ENCODE measurements at regions not wholly inside any gene's neighbourhood (a gene's known extent, or its start where the extent isn't known, plus 50 kb on each side); places are given as distances from the start of the nearest gene placed in this dataset.

GRCh38 chr1:96030312-96030711 lies 691.3 kb upstream of the PTBP2 start:
- TF ChIP-seq ZSCAN30 (tag by site-specific recombination; IDR thresholded peaks at IDR 0.05) (no peak), ZNF221 (tag by site-specific recombination; IDR thresholded peaks at IDR 0.05; ENCODE audit: borderline replicate concordance) (no peak), ZNF571 (tag by site-specific recombination; IDR thresholded peaks at IDR 0.05) (no peak), ZNF654 (tag by site-specific recombination; IDR thresholded peaks at IDR 0.05; ENCODE audit: low read depth) (no peak), SP2 (tag by site-specific recombination; IDR thresholded peaks at IDR 0.05) (no peak)
- CTCF ChIA-PET = no interaction called here
- Histone ChIP-seq H3K4me3 (ENCODE audit: low read depth, low read length) (no peak overlapping the region), H3K36me3 (ENCODE audit: control insufficient read depth in 2 of 2, insufficient read depth in 1 of 2, low read length in 2 of 2) (no peaks in the 10 kb centered on the region), H3K9me3 (ENCODE audit: control insufficient read depth, insufficient read depth, low read depth, low read length) (no peaks in the 10 kb centered on the region), H3K27ac (ENCODE audit: extremely low read depth, low read depth, low read length) (no peak overlapping the region), H3K4me1 (ENCODE audit: control insufficient read depth, insufficient read depth, low read length) (no peaks in the 10 kb centered on the region)
- POLR2A ChIA-PET = no interaction called here

- H3K9me3 ChIP-seq (ENCODE audit: control insufficient read depth, insufficient read depth, low read depth, low read length) = no peaks in the 10 kb centered on the region
- H3K4me3 ChIP-seq (ENCODE audit: low read depth, low read length) = no peak overlapping the region
- no peaks in the 10 kb centered on the region for H3K36me3 ChIP-seq (ENCODE audit: control insufficient read depth in 2 of 2, insufficient read depth in 1 of 2, low read length in 2 of 2)
- TF ChIP-seq ZNF2 (tag by site-specific recombination; IDR thresholded peaks at IDR 0.05) = no peak
- no peak for TF ChIP-seq KLF9 (tag by site-specific recombination; IDR thresholded peaks at IDR 0.05; ENCODE audit: low read depth)
- no peak for TF ChIP-seq ZNF623 (tag by site-specific recombination; IDR thresholded peaks at IDR 0.05)
- no peak for TF ChIP-seq KLF8 (tag by site-specific recombination; IDR thresholded peaks at IDR 0.05)
- TF ChIP-seq GLIS1 (tag by site-specific recombination; IDR thresholded peaks at IDR 0.05) = no peak
- no peak for TF ChIP-seq ZFHX2 (tag by site-specific recombination; conservative IDR thresholded peaks at IDR 0.05)
- TF ChIP-seq, protein P1, sequence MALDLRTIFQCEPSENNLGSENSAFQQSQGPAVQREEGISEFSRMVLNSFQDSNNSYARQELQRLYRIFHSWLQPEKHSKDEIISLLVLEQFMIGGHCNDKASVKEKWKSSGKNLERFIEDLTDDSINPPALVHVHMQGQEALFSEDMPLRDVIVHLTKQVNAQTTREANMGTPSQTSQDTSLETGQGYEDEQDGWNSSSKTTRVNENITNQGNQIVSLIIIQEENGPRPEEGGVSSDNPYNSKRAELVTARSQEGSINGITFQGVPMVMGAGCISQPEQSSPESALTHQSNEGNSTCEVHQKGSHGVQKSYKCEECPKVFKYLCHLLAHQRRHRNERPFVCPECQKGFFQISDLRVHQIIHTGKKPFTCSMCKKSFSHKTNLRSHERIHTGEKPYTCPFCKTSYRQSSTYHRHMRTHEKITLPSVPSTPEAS (tag by site-specific recombination; IDR thresholded peaks at IDR 0.05) = no peak
- TF ChIP-seq ZNF513 (tag by site-specific recombination; IDR thresholded peaks at IDR 0.05) = no peak
- TF ChIP-seq ZXDB (tag by site-specific recombination; IDR thresholded peaks at IDR 0.05) = no peak
- TF ChIP-seq ZNF335 (tag by site-specific recombination; conservative IDR thresholded peaks at IDR 0.05) = no peak
- H3K4me1 ChIP-seq (ENCODE audit: control insufficient read depth, insufficient read depth, low read length) = no peaks in the 10 kb centered on the region
- POLR2A ChIA-PET = no interaction called here
- CTCF ChIA-PET = no interaction called here
- H3K27ac ChIP-seq (ENCODE audit: extremely low read depth, low read depth, low read length) = no peak overlapping the region
Measured at GRCh38 chr1:96034006-96034405, 687.6 kb upstream of the PTBP2 start.

DNA sequence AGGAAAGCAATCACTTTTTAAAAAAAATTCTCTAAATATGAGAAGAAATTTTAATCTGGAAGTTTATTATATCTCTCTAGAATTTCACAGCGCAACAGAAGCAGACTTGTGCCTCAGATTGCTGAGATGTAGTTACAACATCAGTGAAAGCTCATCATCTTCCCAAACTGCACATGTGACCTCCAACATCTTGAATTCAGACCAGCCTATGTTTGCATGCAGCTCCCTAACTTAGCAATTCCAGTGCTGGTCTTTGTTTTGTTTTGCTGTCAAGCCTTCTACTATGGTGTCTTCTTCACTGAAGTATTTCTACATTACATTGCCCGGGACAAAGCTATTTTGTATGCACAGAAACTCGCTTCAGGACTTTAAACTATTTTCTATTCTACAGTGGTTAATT lies 684.8 kb upstream of the PTBP2 start:
- Histone ChIP-seq H3K4me3 (ENCODE audit: low read depth, low read length) (no peak overlapping the region), H3K9me3 (ENCODE audit: control insufficient read depth, insufficient read depth, low read depth, low read length) (no peaks in the 10 kb centered on the region), H3K4me1 (ENCODE audit: control insufficient read depth, insufficient read depth, low read length) (no peaks in the 10 kb centered on the region), H3K36me3 (ENCODE audit: control insufficient read depth in 2 of 2, insufficient read depth in 1 of 2, low read length in 2 of 2) (no peaks in the 10 kb centered on the region), H3K27ac (ENCODE audit: extremely low read depth, low read depth, low read length) (no peak overlapping the region)
- ChIA-PET CTCF (no interaction called here), POLR2A (no interaction called here)
- no peak for TF ChIP-seq ZNF645 (tag by site-specific recombination; IDR thresholded peaks at IDR 0.05)
- TF ChIP-seq ZSCAN30 (tag by site-specific recombination; IDR thresholded peaks at IDR 0.05) = no peak
- TF ChIP-seq ZNF138 (tag by site-specific recombination; IDR thresholded peaks at IDR 0.05; ENCODE audit: borderline replicate concordance) = no peak
- TF ChIP-seq KLF8 (tag by site-specific recombination; IDR thresholded peaks at IDR 0.05) = no peak

Data from HEK293 (cell line).